IMR-90 (cell line): ENCODE measurements at regions not wholly inside any gene's neighbourhood (a gene's known extent, or its start where the extent isn't known, plus 50 kb on each side); places are given as distances from the start of the nearest gene placed in this dataset.

Experiments used
- ATAC-seq: fragments of 200-7000 bp; cut with Tn5 transposase; 2 replicates; pipeline ENCODE4 v1.9.1; 2020; ENCODE audit warnings: low read depth, mild to moderate bottlenecking, moderate library complexity
- BruUV-seq: library from RNA; stranded (reverse); fragments of 400-500 nt; replicated peaks from 2 replicates; lab custom pipeline; 2021; lab: Mats Ljungman, UMichigan
- CTCF ChIA-PET: fragments of 300-600 bp; formaldehyde crosslinking; extraction: SDS; loops from one replicate; lab custom pipeline; 2021; ENCODE audit warnings: antibody characterized with exemption; lab: Yijun Ruan, JAX
- POLR2A ChIA-PET: fragments of 300-600 bp; sonication (Branson Sonifier 250); formaldehyde crosslinking; loops from one replicate; lab custom pipeline; 2022; ENCODE audit warnings: antibody characterized with exemption; ENCODE audit not compliant: unreplicated experiment; lab: Charles Lee
- DNase-seq: peaks from one replicate; pipeline ENCODE4 v3.0.0; 2013
- H2AFZ ChIP-seq: replicated peaks from 2 replicates; pipeline ENCODE3; 2013; ENCODE audit warnings: low read length, mild to moderate bottlenecking; ENCODE audit not compliant: poor library complexity
- H2AK5ac ChIP-seq: 2 replicates; pipeline ENCODE4 v1.6.1; 2013; ENCODE audit warnings: low read depth, low read length, inconsistent platforms
- H2AK9ac ChIP-seq: replicated peaks from 2 replicates; pipeline ENCODE3; 2013; ENCODE audit warnings: mild to moderate bottlenecking, low read depth, low read length, moderate library complexity; ENCODE audit not compliant: poor library complexity
- H2BK120ac ChIP-seq: 2 replicates; pipeline ENCODE4 v1.6.1; 2013; ENCODE audit warnings: low read depth, low read length, inconsistent platforms
- H2BK15ac ChIP-seq: 3 replicates; pipeline ENCODE4 v1.6.1; 2013; ENCODE audit warnings: low read depth, low read length, inconsistent platforms
- H2BK20ac ChIP-seq: 2 replicates; pipeline ENCODE4 v1.6.1; 2013; ENCODE audit warnings: low read depth, mild to moderate bottlenecking, inconsistent platforms, low read length, moderate library complexity
- H2BK5ac ChIP-seq: 2 replicates; pipeline ENCODE4 v1.6.1; 2013; ENCODE audit warnings: mild to moderate bottlenecking, low read depth, low read length, inconsistent platforms; ENCODE audit not compliant: poor library complexity, severe bottlenecking
- H3K14ac ChIP-seq: replicated peaks from 2 replicates; pipeline ENCODE4 v1.6.1; 2013; ENCODE audit warnings: low read depth, low read length, inconsistent platforms
- H3K18ac ChIP-seq: 2 replicates; pipeline ENCODE4 v1.6.1; 2013; ENCODE audit warnings: low read depth, low read length, control low read depth
- H3K23ac ChIP-seq: 2 replicates; pipeline ENCODE4 v1.6.1; 2013; ENCODE audit warnings: low read depth, low read length, inconsistent platforms
- H3K27ac ChIP-seq: 2 replicates; pipeline ENCODE4 v1.5.1; 2013; ENCODE audit warnings: mild to moderate bottlenecking, control low read depth, low read length; ENCODE audit not compliant: insufficient read depth
- H3K27me3 ChIP-seq: 2 replicates; pipeline ENCODE4 v1.6.1; 2013; ENCODE audit warnings: low read length; ENCODE audit not compliant: control insufficient read depth, insufficient read depth
- H3K36me3 ChIP-seq: 2 replicates; pipeline ENCODE4 v1.6.1; 2013; ENCODE audit warnings: low read length, mixed read lengths; ENCODE audit not compliant: control insufficient read depth, insufficient read depth
- H3K4ac ChIP-seq: 2 replicates; pipeline ENCODE4 v1.6.1; 2013; ENCODE audit warnings: low read depth, low read length, inconsistent platforms
- H3K4me1 ChIP-seq: 2 replicates; pipeline ENCODE4 v1.6.1; 2013; ENCODE audit warnings: low read length, mixed read lengths; ENCODE audit not compliant: control insufficient read depth, insufficient read depth
- H3K4me2 ChIP-seq: 2 replicates; pipeline ENCODE4 v1.6.1; 2013; ENCODE audit warnings: low read depth, mild to moderate bottlenecking, control low read depth, low read length, moderate library complexity
- H3K4me3 ChIP-seq: 2 replicates; pipeline ENCODE4 v1.5.1; 2013; ENCODE audit warnings: low read depth, mild to moderate bottlenecking, control low read depth, low read length, moderate library complexity; ENCODE audit not compliant: insufficient read depth
- H3K56ac ChIP-seq: 2 replicates; pipeline ENCODE4 v1.6.1; 2013; ENCODE audit warnings: low read length, inconsistent platforms; ENCODE audit not compliant: insufficient read depth; ENCODE audit errors: extremely low read depth
- H3K79me1 ChIP-seq, 2 experiments: 2 replicates each; pipeline ENCODE4 v1.6.1; 2013; ENCODE audit warnings: low read length in 2 of 2, inconsistent platforms in 1 of 2, low read depth in 1 of 2
- H3K9ac ChIP-seq: 2 replicates; pipeline ENCODE4 v1.6.1; 2013; ENCODE audit warnings: low read depth, low read length, control low read depth
- H3K9me1 ChIP-seq: 2 replicates; pipeline ENCODE4 v1.6.1; 2013; ENCODE audit warnings: low read length, inconsistent platforms; ENCODE audit not compliant: insufficient read depth
- H3K9me3 ChIP-seq: 2 replicates; pipeline ENCODE4 v1.6.1; 2013; ENCODE audit warnings: low read length; ENCODE audit not compliant: control insufficient read depth, insufficient read depth
- H4K20me1 ChIP-seq: 2 replicates; pipeline ENCODE4 v1.6.1; 2013; ENCODE audit warnings: low read length, inconsistent platforms; ENCODE audit not compliant: insufficient read depth
- H4K5ac ChIP-seq: 2 replicates; pipeline ENCODE4 v1.6.1; 2013; ENCODE audit warnings: mild to moderate bottlenecking, low read depth, low read length, control low read depth
- H4K8ac ChIP-seq, 2 experiments: 2 replicates each; pipeline ENCODE4 v1.6.1; 2013; ENCODE audit warnings: low read depth in 2 of 2, low read length in 2 of 2, control low read depth in 1 of 2, inconsistent platforms in 1 of 2
- H4K91ac ChIP-seq: 2 replicates; pipeline ENCODE4 v1.6.1; 2013; ENCODE audit warnings: low read depth, low read length, inconsistent platforms; ENCODE audit not compliant: insufficient read depth
- BHLHE40 ChIP-seq: fragments of 150-350 bp; IDR thresholded peaks from 2 replicates; pipeline ENCODE4 v1.6.1; 2016; ENCODE audit warnings: mild to moderate bottlenecking, low read depth, low read length
- CEBPB ChIP-seq: IDR thresholded peaks from 2 replicates; pipeline ENCODE4 v1.6.1; 2012; ENCODE audit warnings: low read depth, low read length, improper control_type of control experiment
- CHD1 ChIP-seq: IDR thresholded peaks from 2 replicates; pipeline ENCODE4 v1.6.1; 2012; ENCODE audit warnings: low read depth, low read length, improper control_type of control experiment
- CTCF ChIP-seq: conservative IDR thresholded peaks from 2 replicates; pipeline ENCODE4 v1.5.1; 2012; ENCODE audit warnings: mild to moderate bottlenecking, low read depth, low read length, improper control_type of control experiment
- ELK1 ChIP-seq: fragments of 150-350 bp; IDR thresholded peaks from 2 replicates; pipeline ENCODE4 v1.6.1; 2016; ENCODE audit warnings: low read depth, mild to moderate bottlenecking, low read length, moderate library complexity, borderline replicate concordance
- FOS ChIP-seq: fragments of 150-350 bp; IDR thresholded peaks from 2 replicates; pipeline ENCODE4 v1.6.1; 2016; ENCODE audit warnings: low read depth, low read length
- MAFK ChIP-seq: IDR thresholded peaks from 2 replicates; pipeline ENCODE4 v1.6.1; 2012; ENCODE audit warnings: low read depth, low read length, improper control_type of control experiment
- MAZ ChIP-seq: IDR thresholded peaks from 2 replicates; pipeline ENCODE4 v1.6.1; 2012; ENCODE audit warnings: low read depth, mild to moderate bottlenecking, low read length, improper control_type of control experiment, moderate library complexity, borderline replicate concordance
- MXI1 ChIP-seq: IDR thresholded peaks from 2 replicates; pipeline ENCODE4 v1.6.1; 2012; ENCODE audit warnings: low read depth, mild to moderate bottlenecking, low read length, moderate library complexity, borderline replicate concordance
- NFE2L2 ChIP-seq: fragments of 150-350 bp; IDR thresholded peaks from 2 replicates; pipeline ENCODE4 v1.6.1; 2016; ENCODE audit warnings: low read depth, mild to moderate bottlenecking, low read length
- POLR2A ChIP-seq: IDR thresholded peaks from 2 replicates; pipeline ENCODE4 v1.6.1; 2012; ENCODE audit warnings: mild to moderate bottlenecking, low read depth, low read length
- RAD21 ChIP-seq: IDR thresholded peaks from 2 replicates; pipeline ENCODE4 v1.6.1; 2012; ENCODE audit warnings: low read length, improper control_type of control experiment
- RCOR1 ChIP-seq: IDR thresholded peaks from 2 replicates; pipeline ENCODE4 v1.6.1; 2012; ENCODE audit warnings: mild to moderate bottlenecking, low read length, improper control_type of control experiment; ENCODE audit not compliant: insufficient replicate concordance
- RFX5 ChIP-seq: IDR thresholded peaks from 2 replicates; pipeline ENCODE4 v1.8.0; 2012; ENCODE audit warnings: low read depth, mild to moderate bottlenecking, low read length, moderate library complexity
- SMC3 ChIP-seq: fragments of 150-350 bp; IDR thresholded peaks from 2 replicates; pipeline ENCODE4 v1.6.1; 2016; ENCODE audit warnings: low read depth, mild to moderate bottlenecking, antibody characterized with exemption, low read length, moderate library complexity
- USF2 ChIP-seq: fragments of 150-350 bp; IDR thresholded peaks from 2 replicates; pipeline ENCODE4 v1.6.1; 2017; ENCODE audit warnings: mild to moderate bottlenecking, antibody characterized with exemption, low read length, low read depth
- WGBS, 2 experiments: methylation state at CpG; one replicate each; pipeline versions ENCODE4 v1.1.5 to v1.1.7; 2013; ENCODE audit warnings: missing lambda C conversion rate in 2 of 2; ENCODE audit not compliant: insufficient read length in 1 of 2; ENCODE audit errors: extremely low coverage in 2 of 2; 5-methylcytosine and 5-hydroxymethylcytosine counted together
- dilution Hi-C: fragments of 300-500 bp; cut with HindIII; formaldehyde crosslinking; loops from one replicate; pipeline ENCODE4 v1.14.3; 2018; ENCODE audit warnings: low sequenced_read_pairs; ENCODE audit not compliant: unreplicated experiment
- in situ Hi-C: fragments of 300-500 bp; cut with MboI; formaldehyde crosslinking; loops from 3 replicates; pipeline ENCODE4 v1.14.3; 2019; ENCODE audit warnings: low sequenced_read_pairs, inconsistent platforms, mixed read lengths
- intact Hi-C: fragments of 100-400 bp; cut with micrococcal nuclease; formaldehyde crosslinking; loops from 2 replicates; pipeline ENCODE4 v1.10.0; 2022

- Histone ChIP-seq H2BK15ac (no peak overlapping the region), H2AK5ac (no peak overlapping the region), H3K4me2 (no peak overlapping the region), H3K36me3 (no peaks in the 10 kb centered on the region), H2BK5ac (no peak overlapping the region), H4K5ac (no peak overlapping the region), H3K56ac (no peak overlapping the region), H3K9me3 (no peaks in the 10 kb centered on the region), H3K27me3 (peaks cover 1% of the 10 kb centered on the region; the same call in 1 of the 2 replicates), H2BK120ac (no peak overlapping the region), H3K14ac (no peak overlapping the region), H3K9me1 (no peaks in the 10 kb centered on the region), H3K4me3 (no peak overlapping the region), H3K9ac (no peak overlapping the region), H3K27ac (no peak overlapping the region), H4K8ac (no peak overlapping the region), H2AK9ac (no peak overlapping the region), H4K91ac (no peak overlapping the region), H3K4me1 (no peaks in the 10 kb centered on the region), H4K20me1 (no peaks in the 10 kb centered on the region), H3K18ac (no peak overlapping the region), H2AFZ (no peak overlapping the region), H3K23ac (no peak overlapping the region), H2BK20ac (no peak overlapping the region), H3K79me1 (no peaks in the 10 kb centered on the region), H3K4ac (no peak overlapping the region)
- no TSS peak for BruUV-seq
- TF ChIP-seq RAD21: no peak
- no peak for TF ChIP-seq FOS
- TF ChIP-seq NFE2L2: no peak
- TF ChIP-seq CEBPB: no peak
- TF ChIP-seq POLR2A: no peak
- no peak for TF ChIP-seq MAFK
- TF ChIP-seq CTCF: no peak
- TF ChIP-seq RFX5: no peak
- no peak for TF ChIP-seq MAZ
- no peak for TF ChIP-seq RCOR1
- no peak for TF ChIP-seq BHLHE40
- TF ChIP-seq MXI1: no peak
- TF ChIP-seq CHD1: no peak
- TF ChIP-seq USF2: no peak
- TF ChIP-seq SMC3: no peak
- no peak for TF ChIP-seq ELK1
- ATAC-seq (no peak), DNase-seq (no peak)
- POLR2A ChIA-PET: no interaction called here
- intact Hi-C loops: no loop called here
- 20% methylated on average over 1 of the region's 3 CpGs; no CpG with 5 or more reads in 1 of the 2 experiments for WGBS, 2 experiments
- dilution Hi-C loops: no loop called here
- in situ Hi-C loops: loop anchor here (25.0 kb wide), 1 partner anchor 455 kb away; no protein-coding TSS in a partner anchor
- CTCF ChIA-PET: no interaction called here
These were observed 78.9 kb upstream of the CXCL14 start for GRCh38 chr5:135657536-135658305.
